Ovary (tissue), 7 donors: ENCODE measurements at regions not wholly inside any gene's neighbourhood (a gene's known extent, or its start where the extent isn't known, plus 50 kb on each side); places are given as distances from the start of the nearest gene placed in this dataset.

ENCODE experiments used
- DNase-seq, 5 donors: peaks; one replicate each; pipeline ENCODE4 v3.0.0-alpha.2; 2019 to 2020
- H3K27ac ChIP-seq, 2 donors: fragments of 200-600 bp; one replicate each; pipeline versions ENCODE4 v1.5.1 to v1.8.0; 2019 to 2022
- H3K27me3 ChIP-seq: fragments of 200-600 bp; one replicate; pipeline ENCODE4 v1.8.0; 2022
- H3K36me3 ChIP-seq: fragments of 200-600 bp; sonication (generic); one replicate; pipeline ENCODE4 v1.5.1; 2019
- H3K4me1 ChIP-seq: one replicate; pipeline ENCODE4 v1.8.1; 2013; ENCODE audit warnings: mild to moderate bottlenecking, moderate library complexity; ENCODE audit not compliant: insufficient read depth
- H3K4me3 ChIP-seq: fragments of 200-600 bp; sonication (generic); one replicate; pipeline ENCODE4 v1.5.1; 2017
- H3K9me3 ChIP-seq, 2 donors: fragments of 200-600 bp in 1 of 2; sonication (generic) in 1 of 2; one replicate each; pipeline versions ENCODE4 v1.5.1 to v1.8.1; 2013 to 2019; ENCODE audit warnings: mild to moderate bottlenecking in 1 of 2, moderate library complexity in 1 of 2
- EP300 ChIP-seq: sonication (generic); formaldehyde crosslinking; IDR thresholded peaks from one replicate; pipeline ENCODE4 v1.6.1; 2017; ENCODE audit warnings: antibody characterized with exemption
- POLR2A ChIP-seq: fragments of 450-650 bp; IDR thresholded peaks from one replicate; pipeline ENCODE4 v1.6.1; 2017; ENCODE audit warnings: antibody characterized with exemption, mild to moderate bottlenecking, moderate library complexity
- WGBS, 3 donors: extraction: QIAGEN DNeasy Blood & Tissue Kit in 1 of 3; methylation state at CpG; one replicate each; pipeline versions ENCODE4 v1.1.5 to v1.1.7; 2013 to 2017; 5-methylcytosine and 5-hydroxymethylcytosine counted together
- intact Hi-C, 4 donors: fragments of 100-400 bp; cut with DNase I; formaldehyde crosslinking; loops; one replicate each; pipeline versions ENCODE4 v1.11.0 to v1.15.1; 2022 to 2023
- TF ChIP-seq, protein P1 (sequence below), 3 donors: fragments of 450-650 bp in 2 of 3; fragments of 200-600 bp in 1 of 3; IDR thresholded peaks; one replicate each; pipeline versions ENCODE4 v1.5.1 to v1.8.0; 2016 to 2022; ENCODE audit warnings: antibody characterized with exemption in 3 of 3, mild to moderate bottlenecking in 1 of 3
- donor health status: DM: no; HTN: no; CAD: no; lungs with moderate emphysema.
- donor health status: DM: no; HTN: no; CAD: no.
- donor health status: Bipolar disorder and iron deficiency.
- donor health status: DM: no; HTN: no; CAD: no.
- donor health status: DM: yes; HTN: yes; CAD: no.

GRCh38 chr7:14995774-14996173 is 93.2 kb upstream of the DGKB start:
- intact Hi-C loops, result no loop called here
- Histone ChIP-seq H3K4me3 (no peak overlapping the region), H3K9me3 (no peaks in the 10 kb centered on the region), H3K4me1 (no peaks in the 10 kb centered on the region), H3K27ac (no peak overlapping the region), H3K36me3 (no peaks in the 10 kb centered on the region), H3K27me3 (no peaks in the 10 kb centered on the region)
- WGBS, 3 donors, result 62 to 89% (median 88%) methylated on average over 2 of the region's 2 CpGs
- no peak for DNase-seq
- TF ChIP-seq POLR2A, result no peak
- TF ChIP-seq, protein P1, sequence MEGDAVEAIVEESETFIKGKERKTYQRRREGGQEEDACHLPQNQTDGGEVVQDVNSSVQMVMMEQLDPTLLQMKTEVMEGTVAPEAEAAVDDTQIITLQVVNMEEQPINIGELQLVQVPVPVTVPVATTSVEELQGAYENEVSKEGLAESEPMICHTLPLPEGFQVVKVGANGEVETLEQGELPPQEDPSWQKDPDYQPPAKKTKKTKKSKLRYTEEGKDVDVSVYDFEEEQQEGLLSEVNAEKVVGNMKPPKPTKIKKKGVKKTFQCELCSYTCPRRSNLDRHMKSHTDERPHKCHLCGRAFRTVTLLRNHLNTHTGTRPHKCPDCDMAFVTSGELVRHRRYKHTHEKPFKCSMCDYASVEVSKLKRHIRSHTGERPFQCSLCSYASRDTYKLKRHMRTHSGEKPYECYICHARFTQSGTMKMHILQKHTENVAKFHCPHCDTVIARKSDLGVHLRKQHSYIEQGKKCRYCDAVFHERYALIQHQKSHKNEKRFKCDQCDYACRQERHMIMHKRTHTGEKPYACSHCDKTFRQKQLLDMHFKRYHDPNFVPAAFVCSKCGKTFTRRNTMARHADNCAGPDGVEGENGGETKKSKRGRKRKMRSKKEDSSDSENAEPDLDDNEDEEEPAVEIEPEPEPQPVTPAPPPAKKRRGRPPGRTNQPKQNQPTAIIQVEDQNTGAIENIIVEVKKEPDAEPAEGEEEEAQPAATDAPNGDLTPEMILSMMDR (IDR thresholded peaks at IDR 0.05), result no peak

DNA sequence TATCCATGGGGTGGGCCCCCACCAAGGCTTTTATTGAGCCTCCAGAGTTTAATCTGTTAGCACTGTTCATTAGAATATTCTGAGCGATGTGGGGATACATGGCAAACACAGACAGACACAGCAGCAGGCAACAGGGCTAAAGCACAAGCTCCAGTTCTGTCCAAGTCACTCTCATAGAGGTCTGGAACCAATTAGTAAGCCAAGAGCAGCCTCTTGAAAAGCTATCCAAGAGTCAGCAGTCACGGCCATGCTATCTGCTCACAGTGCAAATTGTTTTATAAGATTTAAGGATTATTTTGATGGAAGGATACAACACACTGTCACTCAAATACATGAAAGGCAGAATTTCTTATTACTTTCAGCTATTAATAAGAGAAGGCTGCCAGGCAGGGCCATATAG is 86.4 kb upstream of the DGKB start:
- WGBS, 3 donors, result 68 to 73% (median 70%) methylated on average over 2 of the region's 2 CpGs
- no peaks in the 10 kb centered on the region for H3K4me1 ChIP-seq
- no peak for DNase-seq
- no peak overlapping the region for H3K27ac ChIP-seq
- H3K36me3 ChIP-seq, result no peaks in the 10 kb centered on the region
- H3K27me3 ChIP-seq, result no peaks in the 10 kb centered on the region
- intact Hi-C loops, result no loop called here
- H3K9me3 ChIP-seq, result no peaks in the 10 kb centered on the region
- no peak for TF ChIP-seq POLR2A
- TF ChIP-seq EP300, result no peak
- TF ChIP-seq, protein P1 (IDR thresholded peaks at IDR 0.05), result no peak
- no peak overlapping the region for H3K4me3 ChIP-seq

DNA sequence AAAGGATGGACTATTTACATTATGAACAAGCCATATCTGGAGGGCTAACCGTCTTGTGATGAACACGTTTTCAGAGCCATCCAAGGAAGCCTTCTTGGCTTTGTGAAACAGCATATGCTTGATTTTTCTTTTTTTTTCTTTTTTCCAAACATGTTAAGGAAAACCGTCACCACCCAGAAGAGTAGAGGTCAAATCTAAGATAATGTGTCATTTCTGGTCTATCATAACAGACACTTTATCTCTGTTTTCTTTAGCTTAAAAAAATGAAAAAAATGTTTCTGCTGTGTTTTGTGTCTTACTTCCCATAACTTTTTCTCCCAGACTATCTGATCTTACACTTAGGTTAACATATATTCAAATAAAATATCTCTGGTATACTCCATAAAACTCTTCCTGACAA is 76.1 kb upstream of the DGKB start:
- H3K27me3 ChIP-seq, result no peaks in the 10 kb centered on the region
- 53 to 62% (median 56%) methylated on average over 3 of the region's 3 CpGs for WGBS, 3 donors
- no peaks in the 10 kb centered on the region for H3K36me3 ChIP-seq
- no peak overlapping the region for H3K27ac ChIP-seq
- H3K4me1 ChIP-seq, result no peaks in the 10 kb centered on the region
- no peak for DNase-seq
- TF ChIP-seq POLR2A (no peak), EP300 (no peak)
- TF ChIP-seq, protein P1 (IDR thresholded peaks at IDR 0.05), result no peak
- intact Hi-C loops, result no loop called here
- H3K4me3 ChIP-seq, result no peak overlapping the region
- no peaks in the 10 kb centered on the region for H3K9me3 ChIP-seq

DNA sequence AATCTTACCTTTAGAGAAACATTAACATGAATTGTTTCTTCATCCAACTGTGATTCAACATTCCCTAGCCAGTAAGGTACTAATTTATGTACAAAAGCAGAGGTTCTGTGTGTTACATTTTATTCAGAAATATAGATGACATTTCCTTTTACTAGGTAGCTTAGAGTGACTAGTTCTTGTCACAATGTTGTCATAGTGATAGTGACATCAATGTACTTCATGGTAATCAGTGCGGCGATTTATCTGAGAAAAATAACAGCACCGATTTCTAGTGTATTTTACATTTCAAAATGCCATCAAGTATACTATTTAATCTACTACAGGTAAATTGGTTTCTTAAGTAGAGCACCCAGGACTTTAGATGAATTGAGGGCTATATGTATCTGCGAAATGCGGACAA is 72.1 kb upstream of the DGKB start:
- Histone ChIP-seq H3K9me3 (no peaks in the 10 kb centered on the region), H3K4me3 (no peak overlapping the region), H3K27ac (no peak overlapping the region), H3K36me3 (peaks cover 2% of the 10 kb centered on the region), H3K4me1 (no peaks in the 10 kb centered on the region), H3K27me3 (no peaks in the 10 kb centered on the region)
- TF ChIP-seq POLR2A, result no peak
- TF ChIP-seq, protein P1 (IDR thresholded peaks at IDR 0.05), result no peak
- no peak for TF ChIP-seq EP300
- no peak for DNase-seq
- WGBS, 3 donors, result 95 to 98% (median 97%) methylated on average over 5 of the region's 5 CpGs
- intact Hi-C loops, result no loop called here
